Body of pancreas (tissue), 4 donors: ENCODE measurements at regions not wholly inside any gene's neighbourhood (a gene's known extent, or its start where the extent isn't known, plus 50 kb on each side); places are given as distances from the start of the nearest gene placed in this dataset.

Source experiments
- CTCF ChIP-seq, 7 experiments: fragments of 450-650 bp in 4 of 7; fragments of 200-600 bp in 3 of 7; sonication (generic) in 3 of 7; IDR thresholded peaks; one replicate each; pipeline ENCODE4 v1.5.1; 2016 to 2019; ENCODE audit warnings: antibody characterized with exemption in 7 of 7
- POLR2A ChIP-seq, 3 donors: fragments of 450-650 bp; IDR thresholded peaks; one replicate each; pipeline ENCODE4 v1.6.1; 2016; ENCODE audit warnings: antibody characterized with exemption in 3 of 3, mild to moderate bottlenecking in 2 of 3

DNA sequence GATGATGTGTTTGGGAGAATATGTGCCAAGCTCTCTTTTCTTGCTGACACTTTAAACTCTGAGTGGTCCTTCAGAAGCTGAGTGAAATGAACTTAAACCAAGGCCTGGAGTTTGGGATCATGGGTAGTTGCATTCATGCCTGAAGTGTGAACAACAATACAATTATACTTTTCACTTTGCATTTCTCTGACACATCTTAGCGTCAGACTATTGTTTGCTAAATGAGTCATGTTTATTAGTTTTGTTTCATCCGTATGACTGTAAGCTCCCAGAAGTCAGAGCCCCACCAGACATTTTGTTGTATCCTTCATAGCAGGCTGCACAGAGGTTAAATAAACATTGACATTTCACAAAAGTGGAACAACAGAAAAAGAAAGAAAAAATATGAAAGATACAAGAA lies 542.6 kb downstream of the TUSC7 start:
- TF ChIP-seq CTCF (IDR thresholded peaks at IDR 0.05): no peak
- TF ChIP-seq POLR2A (IDR thresholded peaks at IDR 0.05): no peak
